K562 (cell line): ENCODE measurements at regions not wholly inside any gene's neighbourhood (a gene's known extent, or its start where the extent isn't known, plus 50 kb on each side); places are given as distances from the start of the nearest gene placed in this dataset.

ENCODE experiments used
- ATAC-seq: fragments of 200-7000 bp; cut with Tn5 transposase; 3 replicates; pipeline ENCODE4 v1.9.1; 2020; ENCODE audit warnings: moderate library complexity
- BruUV-seq: library from RNA; stranded (reverse); fragments of 400-500 nt; replicated peaks from 2 replicates; lab custom pipeline; 2021; lab: Mats Ljungman, UMichigan
- CTCF ChIA-PET: fragments of 300-600 bp; formaldehyde crosslinking; extraction: SDS; loops from one replicate; lab custom pipeline; 2021; ENCODE audit warnings: low intra/inter-chr PET ratio; lab: Yijun Ruan, JAX
- POLR2A ChIA-PET: fragments of 300-600, 350-650 bp; sonication (Branson Sonifier 250); formaldehyde crosslinking; extraction: SDS; loops from one replicate; lab custom pipeline; 2021; ENCODE audit warnings: antibody characterized with exemption, inconsistent platforms; lab: Yijun Ruan, JAX
- DNase-seq, 4 experiments: peaks; one replicate each; pipeline versions ENCODE4 v3.0.0 to v3.0.0-alpha.2; 2011 to 2018; ENCODE audit warnings: low spot score in 3 of 4, mixed read lengths in 3 of 4; ENCODE audit errors: extremely low read depth in 1 of 4
- FAIRE-seq: peaks from 2 replicates; lab custom pipeline; 2011; peaks lifted over from hg19 to GRCh38; lab: Jason Lieb, UNC
- H2AFZ ChIP-seq: 2 replicates; pipeline ENCODE4 v1.6.0; 2011; ENCODE audit warnings: low read depth, low read length, control low read depth, inconsistent platforms
- H3K27ac ChIP-seq: fragments of 200-600 bp; 3 replicates; pipeline ENCODE4 v1.8.0; 2011; ENCODE audit warnings: low read depth, mild to moderate bottlenecking, control low read depth, inconsistent platforms, low read length, moderate library complexity, mixed read lengths; ENCODE audit errors: extremely low read depth
- H3K27me3 ChIP-seq, 2 experiments: fragments of 300-600 bp in 1 of 2; 2 replicates in 1 of 2; 3 replicates in 1 of 2; pipeline versions ENCODE4 v1.6.0 to v1.8.0; 2011; ENCODE audit warnings: inconsistent platforms in 2 of 2, low read length in 2 of 2, mild to moderate bottlenecking in 1 of 2, mixed read lengths in 1 of 2, moderate library complexity in 1 of 2; ENCODE audit not compliant: control insufficient read depth in 2 of 2, insufficient read depth in 2 of 2
- H3K36me3 ChIP-seq: fragments of 300-600 bp; 3 replicates; pipeline ENCODE4 v1.8.0; 2011; ENCODE audit warnings: mild to moderate bottlenecking, low read length, inconsistent platforms; ENCODE audit not compliant: control insufficient read depth, insufficient read depth
- H3K4me1 ChIP-seq, 2 experiments: fragments of 200-600 bp in 1 of 2; replicated peaks in 1 of 2; 2 replicates in 1 of 2; 3 replicates in 1 of 2; pipeline versions ENCODE4 v1.5.1 to v1.8.0; 2011; ENCODE audit warnings: inconsistent platforms in 2 of 2, low read length in 2 of 2, mild to moderate bottlenecking in 1 of 2, mixed read lengths in 1 of 2, moderate library complexity in 1 of 2; ENCODE audit not compliant: control insufficient read depth in 2 of 2, insufficient read depth in 2 of 2
- H3K4me2 ChIP-seq: 2 replicates; pipeline ENCODE4 v1.6.1; 2011; ENCODE audit warnings: low read length, control low read depth, inconsistent platforms, mixed read lengths; ENCODE audit not compliant: insufficient read depth
- H3K4me3 ChIP-seq: fragments of 200-600 bp; sonication (generic), shearing (Covaris generic); 2 replicates; pipeline ENCODE4 v1.5.1; 2016; ENCODE audit warnings: control low read depth, inconsistent platforms
- H3K79me2 ChIP-seq: fragments of 200-600 bp; 3 replicates; pipeline ENCODE4 v1.8.0; 2011; ENCODE audit warnings: low read length, inconsistent platforms; ENCODE audit not compliant: control insufficient read depth, insufficient read depth
- H3K9ac ChIP-seq, 2 experiments: 2 replicates each; pipeline versions ENCODE4 v1.6.0 to v1.6.1; 2011; ENCODE audit warnings: low read depth in 2 of 2, low read length in 2 of 2, control low read depth in 1 of 2, inconsistent platforms in 1 of 2, mild to moderate bottlenecking in 1 of 2, mixed read lengths in 1 of 2; ENCODE audit not compliant: insufficient read depth in 1 of 2
- H3K9me1 ChIP-seq: one replicate; pipeline ENCODE4 v1.6.0; 2011; ENCODE audit warnings: inconsistent platforms, mild to moderate bottlenecking, low read length, moderate library complexity; ENCODE audit not compliant: control insufficient read depth, insufficient read depth
- H3K9me3 ChIP-seq: replicated peaks from 2 replicates; pipeline ENCODE4 v1.5.1; 2011; ENCODE audit warnings: low read depth, low read length, inconsistent platforms; ENCODE audit not compliant: control insufficient read depth, insufficient read depth
- H4K20me1 ChIP-seq: replicated peaks from 2 replicates; pipeline ENCODE4 v1.6.1; 2011; ENCODE audit warnings: low read length, inconsistent platforms, mixed read lengths; ENCODE audit not compliant: control insufficient read depth, insufficient read depth
- C11orf30 ChIP-seq: fragments of 450-650 bp; IDR thresholded peaks from 2 replicates; pipeline ENCODE4 v1.6.1; 2016; ENCODE audit warnings: low read depth, mild to moderate bottlenecking
- CHCHD3 ChIP-seq: fragments of 250-450 bp; sonication (Bioruptor Pico); IDR thresholded peaks from 2 replicates; pipeline ENCODE4 v2.1.2; 2022; ENCODE audit warnings: mild to moderate bottlenecking
- HOMEZ ChIP-seq: fragments of 250-450 bp; sonication (Bioruptor Pico); IDR thresholded peaks from 2 replicates; pipeline ENCODE4 v1.4.0; 2020; ENCODE audit warnings: mild to moderate bottlenecking, moderate library complexity
- MAFF ChIP-seq: IDR thresholded peaks from 2 replicates; pipeline ENCODE4 v1.6.1; 2012; ENCODE audit warnings: low read length, improper control_type of control experiment
- MAFG ChIP-seq: fragments of 450-650 bp; conservative IDR thresholded peaks from 2 replicates; pipeline ENCODE4 v1.6.1; 2016; ENCODE audit warnings: missing genetic modification characterization, missing compliant biosample characterization
- MAFK ChIP-seq: IDR thresholded peaks from 2 replicates; pipeline ENCODE4 v1.6.1; 2011; ENCODE audit warnings: low read length, improper control_type of control experiment
- PML ChIP-seq: IDR thresholded peaks from 2 replicates; pipeline ENCODE4 v1.6.1; 2012; ENCODE audit warnings: low read length, inconsistent platforms
- STAG1 ChIP-seq: sonication (generic); formaldehyde crosslinking; IDR thresholded peaks from 2 replicates; pipeline ENCODE4 v1.5.0; 2020; ENCODE audit warnings: missing genetic modification reagents, borderline replicate concordance
- ZNF212 ChIP-seq: fragments of 450-650 bp; formaldehyde crosslinking; IDR thresholded peaks from 2 replicates; pipeline ENCODE4 v1.4.0; 2020; ENCODE audit warnings: mild to moderate bottlenecking
- ZNF316 ChIP-seq: fragments of 450-650 bp; IDR thresholded peaks from 2 replicates; pipeline ENCODE4 v1.6.1; 2016
- in situ Hi-C: fragments of 300-500 bp; cut with MboI; formaldehyde crosslinking; loops from 4 replicates; pipeline ENCODE4 v1.15.0; 2018; ENCODE audit warnings: inconsistent platforms, mixed read lengths
- intact Hi-C: fragments of 100-400 bp; cut with micrococcal nuclease; formaldehyde crosslinking; loops from 2 replicates; pipeline ENCODE4 v1.14.2; 2022

GRCh38 chr4:108280072-108280471 is 111.3 kb upstream of the LEF1 start:
- no peak overlapping the region for H3K27ac ChIP-seq
- TF ChIP-seq ZNF316 (peak; percentile 88), MAFK (peak; percentile 87), MAFG (peak; percentile 80), HOMEZ (CRISPR knock-in tag) (no peak), PML (no peak), STAG1 (CRISPR knock-in tag) (no peak), CHCHD3 (no peak), C11orf30 (peak; percentile 78), MAFF (peak; percentile 89), ZNF212 (CRISPR knock-in tag) (no peak)
- TF ChIP-seq, all 486 proteins: peak for 5
- Histone ChIP-seq H3K79me2 (no peaks in the 10 kb centered on the region), H3K9me1 (no peaks in the 10 kb centered on the region), H3K36me3 (no peaks in the 10 kb centered on the region), H3K4me2 (no peak overlapping the region), H3K9me3 (no peaks in the 10 kb centered on the region), H2AFZ (no peak overlapping the region), H4K20me1 (no peaks in the 10 kb centered on the region), H3K4me1 (no peaks in the 10 kb centered on the region), H3K9ac (no peak overlapping the region), H3K27me3 (no peaks in the 10 kb centered on the region), H3K4me3 (no peak overlapping the region)
- BruUV-seq = no TSS peak
- in situ Hi-C loops (no loop called here), intact Hi-C loops (no loop called here)
- ATAC-seq = no peak
- no peak for FAIRE-seq
- CTCF ChIA-PET = interaction anchor here (0.7 kb wide), 1 partner anchor 68 kb away, joined by 3 read pairs; no protein-coding TSS in a partner anchor
- POLR2A ChIA-PET = no interaction called here
- DNase-seq = no peak
